BJ (cell line): ENCODE measurements at regions not wholly inside any gene's neighbourhood (a gene's known extent, or its start where the extent isn't known, plus 50 kb on each side); places are given as distances from the start of the nearest gene placed in this dataset.

Experiments used
- CTCF ChIA-PET: fragments of 350-600 bp; formaldehyde crosslinking; extraction: SDS; loops from one replicate; lab custom pipeline; 2021; ENCODE audit warnings: antibody characterized with exemption, inconsistent platforms; lab: Yijun Ruan, JAX
- POLR2A ChIA-PET: fragments of 300-600 bp; sonication (Branson Sonifier 250); formaldehyde crosslinking; extraction: SDS; loops from one replicate; lab custom pipeline; 2021; ENCODE audit warnings: antibody characterized with exemption; lab: Charles Lee
- DNase-seq: peaks from one replicate; pipeline ENCODE4 v3.0.0-alpha.2; 2011; ENCODE audit warnings: low read depth
- H3K27me3 ChIP-seq: 2 replicates; pipeline ENCODE4 v1.6.0; 2011; ENCODE audit warnings: low read length; ENCODE audit not compliant: control insufficient read depth, insufficient read depth
- H3K36me3 ChIP-seq: 2 replicates; pipeline ENCODE4 v1.5.1; 2011; ENCODE audit warnings: low read length; ENCODE audit not compliant: control insufficient read depth, insufficient read depth
- H3K4me3 ChIP-seq: 2 replicates; pipeline ENCODE4 v1.5.1; 2011; ENCODE audit warnings: low read depth, mild to moderate bottlenecking, control low read depth, low read length
- TF ChIP-seq, protein P1 (sequence below): IDR thresholded peaks from 2 replicates; pipeline ENCODE4 v1.5.1; 2011; ENCODE audit warnings: low read depth, mild to moderate bottlenecking, control low read depth, inconsistent platforms, low read length, moderate library complexity; ENCODE audit not compliant: insufficient read depth

GRCh38 chr3:144102421-144102820 is 130.8 kb downstream of the DIPK2A start:
- TF ChIP-seq, protein P1, sequence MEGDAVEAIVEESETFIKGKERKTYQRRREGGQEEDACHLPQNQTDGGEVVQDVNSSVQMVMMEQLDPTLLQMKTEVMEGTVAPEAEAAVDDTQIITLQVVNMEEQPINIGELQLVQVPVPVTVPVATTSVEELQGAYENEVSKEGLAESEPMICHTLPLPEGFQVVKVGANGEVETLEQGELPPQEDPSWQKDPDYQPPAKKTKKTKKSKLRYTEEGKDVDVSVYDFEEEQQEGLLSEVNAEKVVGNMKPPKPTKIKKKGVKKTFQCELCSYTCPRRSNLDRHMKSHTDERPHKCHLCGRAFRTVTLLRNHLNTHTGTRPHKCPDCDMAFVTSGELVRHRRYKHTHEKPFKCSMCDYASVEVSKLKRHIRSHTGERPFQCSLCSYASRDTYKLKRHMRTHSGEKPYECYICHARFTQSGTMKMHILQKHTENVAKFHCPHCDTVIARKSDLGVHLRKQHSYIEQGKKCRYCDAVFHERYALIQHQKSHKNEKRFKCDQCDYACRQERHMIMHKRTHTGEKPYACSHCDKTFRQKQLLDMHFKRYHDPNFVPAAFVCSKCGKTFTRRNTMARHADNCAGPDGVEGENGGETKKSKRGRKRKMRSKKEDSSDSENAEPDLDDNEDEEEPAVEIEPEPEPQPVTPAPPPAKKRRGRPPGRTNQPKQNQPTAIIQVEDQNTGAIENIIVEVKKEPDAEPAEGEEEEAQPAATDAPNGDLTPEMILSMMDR: no peak
- no peaks in the 10 kb centered on the region for H3K36me3 ChIP-seq
- H3K27me3 ChIP-seq: no peaks in the 10 kb centered on the region
- ChIA-PET CTCF (no interaction called here), POLR2A (no interaction called here)
- DNase-seq: no peak
- no peak overlapping the region for H3K4me3 ChIP-seq

- TF ChIP-seq, protein P1: no peak
- Histone ChIP-seq H3K27me3 (no peaks in the 10 kb centered on the region), H3K4me3 (no peak overlapping the region), H3K36me3 (no peaks in the 10 kb centered on the region)
- POLR2A ChIA-PET: no interaction called here
- CTCF ChIA-PET: interaction anchor here (1.2 to 1.3 kb wide), 2 partner anchors 10 to 31 kb away, joined by 3 read pairs; no protein-coding TSS in a partner anchor
- no peak for DNase-seq
Observed at GRCh38 chr3:144104186-144104585, 132.6 kb downstream of the DIPK2A start.

DNA sequence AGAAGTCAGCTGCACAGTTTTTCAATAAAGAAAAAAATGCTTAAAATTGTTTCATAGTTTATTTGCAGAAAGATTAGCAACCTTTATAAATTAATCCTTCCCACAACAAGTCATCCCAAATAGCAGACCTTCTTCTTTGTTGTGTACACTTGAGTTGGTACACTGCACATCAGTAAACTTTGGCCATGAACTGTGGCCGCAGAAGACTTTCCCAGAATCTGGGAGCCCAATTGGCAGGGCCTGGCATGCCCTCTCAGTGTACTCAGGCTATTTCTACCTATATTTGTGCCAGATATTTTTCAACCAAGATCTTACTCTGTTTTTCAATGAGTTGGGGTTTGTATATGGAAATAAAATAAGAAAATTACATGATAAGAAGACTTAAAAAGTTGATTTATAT is 133.1 kb downstream of the DIPK2A start:
- TF ChIP-seq, protein P1: no peak
- Histone ChIP-seq H3K27me3 (no peaks in the 10 kb centered on the region), H3K4me3 (no peak overlapping the region), H3K36me3 (no peaks in the 10 kb centered on the region)
- POLR2A ChIA-PET: no interaction called here
- no peak for DNase-seq
- CTCF ChIA-PET: interaction anchor here (1.3 kb wide), 1 partner anchor 10 kb away, joined by 3 read pairs; no protein-coding TSS in a partner anchor

- POLR2A ChIA-PET: no interaction called here
- TF ChIP-seq, protein P1: no peak
- no peak overlapping the region for H3K4me3 ChIP-seq
- no peak for DNase-seq
- CTCF ChIA-PET: no interaction called here
- H3K36me3 ChIP-seq: no peaks in the 10 kb centered on the region
- H3K27me3 ChIP-seq: no peaks in the 10 kb centered on the region
Observed at GRCh38 chr3:144105542-144105941, 133.9 kb downstream of the DIPK2A start.

DNA sequence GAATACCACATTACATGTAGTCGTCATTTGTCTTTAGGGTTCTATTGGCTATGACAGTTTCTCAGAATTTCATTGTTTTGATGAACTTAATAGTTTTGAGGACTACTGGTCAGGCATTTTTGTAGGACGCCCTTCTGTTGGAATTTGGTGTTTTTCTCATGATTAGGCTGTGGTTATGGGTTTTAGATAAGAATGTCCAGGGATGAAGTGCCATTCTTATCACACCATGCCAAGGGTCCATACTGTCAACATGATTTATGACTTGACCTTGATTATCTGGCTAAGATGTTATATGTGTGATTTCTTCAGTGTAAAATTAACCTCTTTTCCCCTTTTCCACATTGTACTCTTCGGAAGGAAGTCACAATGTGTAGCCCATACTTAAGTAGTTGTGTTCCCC is 135.3 kb downstream of the DIPK2A start:
- no peak overlapping the region for H3K4me3 ChIP-seq
- H3K27me3 ChIP-seq: no peaks in the 10 kb centered on the region
- TF ChIP-seq, protein P1: no peak
- H3K36me3 ChIP-seq: no peaks in the 10 kb centered on the region
- ChIA-PET CTCF (no interaction called here), POLR2A (no interaction called here)
- no peak for DNase-seq
